ENCODE measurements at regions not wholly inside any gene's neighbourhood (a gene's known extent, or its start where the extent isn't known, plus 50 kb on each side); places are given as distances from the start of the nearest gene placed in this dataset.

DNA sequence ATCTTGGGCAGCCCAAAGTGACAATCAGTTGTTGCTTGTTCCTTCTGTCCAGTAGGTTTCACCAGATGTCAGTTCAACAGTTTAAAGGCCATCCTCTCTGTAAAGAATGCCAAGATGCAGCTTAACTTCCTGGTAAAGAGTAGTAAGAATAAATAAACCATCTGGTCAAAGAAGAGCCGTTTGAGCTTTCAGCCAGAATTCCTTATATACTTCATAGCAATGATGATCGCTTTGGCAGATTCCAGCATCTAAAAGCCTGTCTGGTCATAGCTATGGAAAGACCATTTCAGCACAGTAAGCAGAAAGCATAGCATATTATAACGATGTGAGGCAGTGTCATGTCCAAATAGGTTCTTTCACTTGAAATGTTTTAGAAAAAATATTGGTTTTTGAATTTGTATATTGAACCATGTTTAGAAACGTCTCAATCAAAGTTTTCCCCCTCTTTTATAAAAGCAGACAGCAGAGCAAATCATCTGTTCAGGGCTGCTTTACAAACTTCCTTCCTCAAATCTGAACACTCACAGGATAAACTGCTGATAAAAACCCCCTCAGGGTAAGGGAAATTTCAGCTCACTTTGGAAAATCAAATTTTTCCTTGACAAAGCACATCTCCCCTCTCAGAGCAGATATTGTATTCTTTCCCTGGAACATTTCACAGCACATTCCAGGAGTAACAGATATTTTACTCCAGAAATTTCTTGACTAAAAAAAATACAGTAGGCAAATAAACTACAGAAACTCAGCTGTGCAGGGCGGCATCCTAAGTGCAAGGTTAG is 184.1 kb downstream of the NOC3L start:
- H3K4me1 ChIP-seq (ENCODE audit: insufficient read depth, low read length, severe bottlenecking): no peaks in the 10 kb centered on the region

GRCh38 chr10:94180576-94180975 is 182.2 kb downstream of the NOC3L start:
- Histone ChIP-seq H3K4me3 (ENCODE audit: low read depth, low read length, poor library complexity, severe bottlenecking) (no peak overlapping the region), H2AFZ (ENCODE audit: low read length) (no peak overlapping the region), H3F3A (ENCODE audit: insufficient read depth, low read length) (no peaks in the 10 kb centered on the region), H3K36me3 (ENCODE audit: insufficient read depth, low read length) (no peaks in the 10 kb centered on the region), H4K20me1 (ENCODE audit: insufficient read depth, low read length) (no peaks in the 10 kb centered on the region), H3K4me2 (ENCODE audit: low read length) (no peak overlapping the region), H3K9ac (ENCODE audit: low read length) (no peak overlapping the region), H3K79me2 (ENCODE audit: insufficient read depth, low read length) (no peaks in the 10 kb centered on the region), H3K4me1 (ENCODE audit: insufficient read depth, low read length, severe bottlenecking) (no peaks in the 10 kb centered on the region), H3K27ac (ENCODE audit: low read depth, low read length, poor library complexity, severe bottlenecking) (no peak overlapping the region), H3K9me3 (ENCODE audit: low read length) (no peaks in the 10 kb centered on the region), H3K27me3 (ENCODE audit: insufficient read depth, low read length) (no peaks in the 10 kb centered on the region), H3K9me2 (ENCODE audit: low read depth, low read length) (no peaks in the 10 kb centered on the region)
- no peak for TF ChIP-seq CTCF (IDR thresholded peaks at IDR 0.05; ENCODE audit: low read length)
- no peak for TF ChIP-seq EZH2 (IDR thresholded peaks at IDR 0.05; ENCODE audit: borderline replicate concordance, low read length)

More for the DNA sequence above, 184.1 kb downstream of the NOC3L start:
- Histone ChIP-seq H3K4me3 (ENCODE audit: low read depth, low read length, poor library complexity, severe bottlenecking) (no peak overlapping the region), H3K9ac (ENCODE audit: low read length) (no peak overlapping the region), H3K36me3 (ENCODE audit: insufficient read depth, low read length) (no peaks in the 10 kb centered on the region), H3F3A (ENCODE audit: insufficient read depth, low read length) (no peaks in the 10 kb centered on the region), H2AFZ (ENCODE audit: low read length) (no peak overlapping the region), H3K27me3 (ENCODE audit: insufficient read depth, low read length) (no peaks in the 10 kb centered on the region), H3K79me2 (ENCODE audit: insufficient read depth, low read length) (no peaks in the 10 kb centered on the region), H3K9me2 (ENCODE audit: low read depth, low read length) (no peaks in the 10 kb centered on the region), H4K20me1 (ENCODE audit: insufficient read depth, low read length) (no peaks in the 10 kb centered on the region), H3K4me2 (ENCODE audit: low read length) (no peak overlapping the region), H3K9me3 (ENCODE audit: low read length) (no peaks in the 10 kb centered on the region), H3K27ac (ENCODE audit: low read depth, low read length, poor library complexity, severe bottlenecking) (no peak overlapping the region)
- no peak for TF ChIP-seq CTCF (IDR thresholded peaks at IDR 0.05; ENCODE audit: low read length)
- no peak for TF ChIP-seq EZH2 (IDR thresholded peaks at IDR 0.05; ENCODE audit: borderline replicate concordance, low read length)

DNA sequence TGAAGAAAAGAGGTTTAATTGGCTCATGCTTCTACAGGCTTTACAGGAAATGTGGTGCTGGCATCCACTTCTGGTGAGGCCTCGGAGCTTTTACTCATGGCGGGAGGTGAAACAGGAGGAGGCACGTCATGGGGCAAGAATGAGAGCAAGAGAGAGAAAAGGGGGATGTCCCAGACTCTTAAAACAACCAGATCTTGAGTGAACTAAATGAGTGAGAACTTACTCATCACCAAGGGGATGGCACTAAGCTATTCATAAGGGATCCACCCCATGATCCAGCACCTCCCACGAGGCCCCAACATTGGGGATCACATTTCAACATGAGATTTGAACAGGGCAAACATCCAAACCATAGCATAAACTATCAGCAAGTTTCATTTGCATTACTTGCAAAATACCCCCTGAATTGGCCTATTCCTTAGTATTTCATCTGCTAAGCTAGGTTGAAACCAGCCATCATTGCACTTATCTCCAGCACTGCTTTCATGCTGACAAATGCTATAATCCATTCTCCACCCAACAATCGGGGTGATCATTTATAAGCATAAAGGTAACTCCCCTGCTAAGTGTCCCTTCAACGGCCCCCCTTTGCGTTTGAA is 179.0 kb downstream of the NOC3L start:
- TF ChIP-seq EZH2 (IDR thresholded peaks at IDR 0.05; ENCODE audit: borderline replicate concordance, low read length) (no peak), CTCF (IDR thresholded peaks at IDR 0.05; ENCODE audit: low read length) (no peak)
- Histone ChIP-seq H3K79me2 (ENCODE audit: insufficient read depth, low read length) (no peaks in the 10 kb centered on the region), H4K20me1 (ENCODE audit: insufficient read depth, low read length) (no peaks in the 10 kb centered on the region), H3K4me3 (ENCODE audit: low read depth, low read length, poor library complexity, severe bottlenecking) (no peak overlapping the region), H3F3A (ENCODE audit: insufficient read depth, low read length) (no peaks in the 10 kb centered on the region), H2AFZ (ENCODE audit: low read length) (no peak overlapping the region), H3K9ac (ENCODE audit: low read length) (no peak overlapping the region), H3K4me2 (ENCODE audit: low read length) (no peak overlapping the region), H3K27ac (ENCODE audit: low read depth, low read length, poor library complexity, severe bottlenecking) (no peak overlapping the region), H3K36me3 (ENCODE audit: insufficient read depth, low read length) (no peaks in the 10 kb centered on the region), H3K9me3 (ENCODE audit: low read length) (no peaks in the 10 kb centered on the region), H3K9me2 (ENCODE audit: low read depth, low read length) (no peaks in the 10 kb centered on the region), H3K27me3 (ENCODE audit: insufficient read depth, low read length) (no peaks in the 10 kb centered on the region), H3K4me1 (ENCODE audit: insufficient read depth, low read length, severe bottlenecking) (no peaks in the 10 kb centered on the region)

Data from OCI-LY1 (cell line).